Panc1 (cell line): ENCODE measurements at regions not wholly inside any gene's neighbourhood (a gene's known extent, or its start where the extent isn't known, plus 50 kb on each side); places are given as distances from the start of the nearest gene placed in this dataset.

Experiments
- ATAC-seq: fragments of 200-7000 bp; cut with Tn5 transposase; 2 replicates; pipeline ENCODE4 v1.9.1; 2020; ENCODE audit warnings: mild to moderate bottlenecking, moderate library complexity
- BruUV-seq: library from RNA; stranded (reverse); fragments of 400-500 nt; replicated peaks from 2 replicates; lab custom pipeline; 2021; lab: Mats Ljungman, UMichigan
- CTCF ChIA-PET: fragments of 300-600 bp; sonication (Branson Sonifier 250); formaldehyde crosslinking; loops from one replicate; lab custom pipeline; 2022; ENCODE audit warnings: antibody characterized with exemption; lab: Charles Lee
- POLR2A ChIA-PET: fragments of 300-600 bp; sonication (Branson Sonifier 250); formaldehyde crosslinking; loops from one replicate; lab custom pipeline; 2022; ENCODE audit warnings: antibody characterized with exemption; lab: Charles Lee
- DNase-seq: peaks from one replicate; pipeline ENCODE4 v3.0.0-alpha.2; 2010; ENCODE audit warnings: low read depth, low spot score
- H3K27ac ChIP-seq: 2 replicates; pipeline ENCODE4 v1.5.1; 2011; ENCODE audit warnings: mild to moderate bottlenecking, low read length, inconsistent platforms
- H3K27me3 ChIP-seq: fragments of 200-500 bp; sonication (Bioruptor generic); 2 replicates; pipeline ENCODE4 v1.6.0; 2014; ENCODE audit warnings: low read length, inconsistent platforms; ENCODE audit not compliant: control insufficient read depth, insufficient read depth
- H3K36me3 ChIP-seq: fragments of 200-500 bp; sonication (Bioruptor generic); 2 replicates; pipeline ENCODE4 v1.5.1; 2014; ENCODE audit warnings: inconsistent platforms, mild to moderate bottlenecking, low read length, moderate library complexity; ENCODE audit not compliant: control insufficient read depth, insufficient read depth
- H3K4me1 ChIP-seq: 2 replicates; pipeline ENCODE4 v1.5.1; 2011; ENCODE audit warnings: inconsistent platforms, mild to moderate bottlenecking, low read length, moderate library complexity; ENCODE audit not compliant: control insufficient read depth, insufficient read depth
- H3K4me3 ChIP-seq, 2 experiments: 2 replicates each; pipeline ENCODE4 v1.5.1; 2011 to 2012; ENCODE audit warnings: low read depth in 2 of 2, low read length in 2 of 2, mild to moderate bottlenecking in 2 of 2, inconsistent platforms in 1 of 2, moderate library complexity in 1 of 2
- H3K9me3 ChIP-seq: fragments of 200-500 bp; sonication (Bioruptor generic); 2 replicates; pipeline ENCODE4 v1.5.1; 2014; ENCODE audit warnings: low read depth, mild to moderate bottlenecking, inconsistent platforms, low read length, moderate library complexity; ENCODE audit not compliant: control insufficient read depth, insufficient read depth
- CTCF ChIP-seq: fragments of 450-650 bp; IDR thresholded peaks from 2 replicates; pipeline ENCODE4 v1.5.1; 2017; ENCODE audit warnings: mild to moderate bottlenecking
- POLR2AphosphoS5 ChIP-seq: IDR thresholded peaks from 2 replicates; pipeline ENCODE4 v1.6.1; 2012; ENCODE audit warnings: mild to moderate bottlenecking, low read depth, low read length, moderate library complexity
- REST ChIP-seq, 2 experiments: IDR thresholded peaks; 2 replicates each; pipeline ENCODE4 v1.6.1; 2011 to 2012; ENCODE audit warnings: low read depth in 2 of 2, control low read depth in 1 of 2, low read length in 1 of 2, mild to moderate bottlenecking in 1 of 2, moderate library complexity in 1 of 2; ENCODE audit not compliant: insufficient read depth in 1 of 2
- SIN3A ChIP-seq: IDR thresholded peaks from 2 replicates; pipeline ENCODE4 v1.6.1; 2012; ENCODE audit warnings: low read depth, mild to moderate bottlenecking, low read length, moderate library complexity, borderline replicate concordance; ENCODE audit not compliant: insufficient read depth
- TCF7L2 ChIP-seq: IDR thresholded peaks from 2 replicates; pipeline ENCODE4 v1.6.1; 2011; ENCODE audit warnings: mild to moderate bottlenecking, low read depth, low read length, inconsistent platforms
- in situ Hi-C: cut with HindIII; loops from 2 replicates; pipeline ENCODE4 v1.10.0; 2016; ENCODE audit warnings: low sequenced_read_pairs, low pct_unique_long_range_greater_than_20kb
- intact Hi-C: fragments of 100-400 bp; cut with micrococcal nuclease; formaldehyde crosslinking; loops from one replicate; pipeline ENCODE4 v1.10.0; 2022; ENCODE audit not compliant: unreplicated experiment

GRCh38 chr3:153073636-153074035, 88.4 kb upstream of the RAP2B start:
- H3K36me3 ChIP-seq = no peaks in the 10 kb centered on the region
- POLR2A ChIA-PET = no interaction called here
- DNase-seq = no peak
- no peaks in the 10 kb centered on the region for H3K9me3 ChIP-seq
- no TSS peak for BruUV-seq
- no peaks in the 10 kb centered on the region for H3K27me3 ChIP-seq
- TF ChIP-seq POLR2AphosphoS5 = no peak
- TF ChIP-seq REST (IDR thresholded peaks at IDR 0.05; ENCODE audit: insufficient read depth in 1 of 2, low read depth in 2 of 2, low read length in 1 of 2) = no peak
- intact Hi-C loops (no loop called here), in situ Hi-C loops (no loop called here)
- H3K4me1 ChIP-seq = no peaks in the 10 kb centered on the region
- no peak overlapping the region for H3K27ac ChIP-seq
- ATAC-seq = no peak
- CTCF ChIA-PET = no interaction called here
- H3K4me3 ChIP-seq = no peak overlapping the region

GRCh38 chr3:153078826-153079225, 83.2 kb upstream of the RAP2B start:
- no TSS peak for BruUV-seq
- H3K27ac ChIP-seq = no peak overlapping the region
- CTCF ChIA-PET = no interaction called here
- no peaks in the 10 kb centered on the region for H3K4me1 ChIP-seq
- no peaks in the 10 kb centered on the region for H3K27me3 ChIP-seq
- POLR2A ChIA-PET = interaction anchor here (0.6 kb wide), 1 partner anchor 64 kb away, joined by 7 read pairs; no protein-coding TSS in a partner anchor
- no peak overlapping the region for H3K4me3 ChIP-seq
- DNase-seq (no peak), ATAC-seq (no peak)
- no peaks in the 10 kb centered on the region for H3K9me3 ChIP-seq
- H3K36me3 ChIP-seq = no peaks in the 10 kb centered on the region
- in situ Hi-C loops (no loop called here), intact Hi-C loops (no loop called here)
- no peak for TF ChIP-seq TCF7L2
- TF ChIP-seq CTCF = no peak
- no peak for TF ChIP-seq POLR2AphosphoS5
- no peak for TF ChIP-seq REST (IDR thresholded peaks at IDR 0.05; ENCODE audit: insufficient read depth in 1 of 2, low read depth in 2 of 2, low read length in 1 of 2)
- no peak for TF ChIP-seq SIN3A
